Neural progenitor cell (in vitro differentiated cells): ENCODE measurements at regions not wholly inside any gene's neighbourhood (a gene's known extent, or its start where the extent isn't known, plus 50 kb on each side); places are given as distances from the start of the nearest gene placed in this dataset.
"Not testable (repeated sequence)": the region's sequence is repeated elsewhere in the genome, so short reads cannot be mapped to it uniquely, and the experiment has no call there.

Experiments used
- DNase-seq: peaks from one replicate; pipeline ENCODE4 v3.0.0-alpha.2; 2016; ENCODE audit warnings: low spot score
- H2AFZ ChIP-seq: fragments of 200-600 bp; sonication (generic); replicated peaks from 2 replicates; pipeline ENCODE4 v1.6.1; 2016; ENCODE audit warnings: antibody characterized with exemption
- H3F3A ChIP-seq: fragments of 200-600 bp; sonication (generic); 2 replicates; pipeline ENCODE4 v1.6.1; 2016; ENCODE audit warnings: antibody characterized with exemption, low read depth
- H3K27ac ChIP-seq: fragments of 200-600 bp; sonication (generic); 2 replicates; pipeline ENCODE4 v1.5.1; 2016; ENCODE audit warnings: mild to moderate bottlenecking
- H3K27me3 ChIP-seq: fragments of 200-600 bp; sonication (generic); 2 replicates; pipeline ENCODE4 v1.6.1; 2016; ENCODE audit warnings: mild to moderate bottlenecking, moderate library complexity
- H3K36me3 ChIP-seq: fragments of 200-600 bp; sonication (generic); 2 replicates; pipeline ENCODE4 v1.5.1; 2016
- H3K4me1 ChIP-seq: fragments of 200-600 bp; sonication (generic); 2 replicates; pipeline ENCODE4 v1.6.1; 2016; ENCODE audit warnings: mixed run types
- H3K4me2 ChIP-seq: fragments of 200-600 bp; sonication (generic); 2 replicates; pipeline ENCODE4 v1.6.1; 2016
- H3K4me3 ChIP-seq: fragments of 200-600 bp; sonication (generic); 2 replicates; pipeline ENCODE4 v1.5.1; 2016
- H3K79me2 ChIP-seq: fragments of 200-600 bp; sonication (generic); 2 replicates; pipeline ENCODE4 v1.6.1; 2016; ENCODE audit warnings: low read depth
- H3K9ac ChIP-seq: fragments of 200-600 bp; sonication (generic); 2 replicates; pipeline ENCODE4 v1.6.1; 2016
- H3K9me3 ChIP-seq: fragments of 200-600 bp; sonication (generic); 2 replicates; pipeline ENCODE4 v1.5.1; 2016; ENCODE audit warnings: low read depth
- H4K20me1 ChIP-seq: fragments of 200-600 bp; sonication (generic); 2 replicates; pipeline ENCODE4 v1.6.1; 2016; ENCODE audit warnings: low read depth
- H3K27ac Mint-ChIP-seq: 3 replicates; pipeline ENCODE4 v1.8.0; 2021; ENCODE audit warnings: mixed read lengths
- H3K27me3 Mint-ChIP-seq: 2 replicates; pipeline ENCODE4 v1.8.0; 2022; ENCODE audit warnings: low read depth, mild to moderate bottlenecking, inconsistent platforms, moderate library complexity, mixed read lengths; ENCODE audit not compliant: insufficient read depth
- H3K36me3 Mint-ChIP-seq: 3 replicates; pipeline ENCODE4 v1.8.0; 2021; ENCODE audit warnings: mixed read lengths
- H3K4me1 Mint-ChIP-seq: 3 replicates; pipeline ENCODE4 v1.8.0; 2021; ENCODE audit warnings: mixed read lengths
- H3K4me3 Mint-ChIP-seq: 3 replicates; pipeline ENCODE4 v1.8.0; 2021; ENCODE audit warnings: mild to moderate bottlenecking, moderate library complexity, mixed read lengths
- H3K9me3 Mint-ChIP-seq: 3 replicates; pipeline ENCODE4 v1.8.0; 2020; ENCODE audit warnings: mixed read lengths
- EZH2 ChIP-seq: fragments of 200-600 bp; sonication (generic); IDR thresholded peaks from 2 replicates; pipeline ENCODE4 v1.6.1; 2017; ENCODE audit warnings: antibody characterized with exemption, mild to moderate bottlenecking, moderate library complexity
- EZH2phosphoT487 ChIP-seq: fragments of 200-600 bp; sonication (generic); IDR thresholded peaks from 2 replicates; pipeline ENCODE4 v1.6.1; 2017; ENCODE audit warnings: antibody characterized with exemption
- TF ChIP-seq, protein P1 (sequence below): fragments of 200-600 bp; sonication (generic); IDR thresholded peaks from 2 replicates; pipeline ENCODE4 v1.5.1; 2017; ENCODE audit warnings: antibody characterized with exemption, mild to moderate bottlenecking

DNA sequence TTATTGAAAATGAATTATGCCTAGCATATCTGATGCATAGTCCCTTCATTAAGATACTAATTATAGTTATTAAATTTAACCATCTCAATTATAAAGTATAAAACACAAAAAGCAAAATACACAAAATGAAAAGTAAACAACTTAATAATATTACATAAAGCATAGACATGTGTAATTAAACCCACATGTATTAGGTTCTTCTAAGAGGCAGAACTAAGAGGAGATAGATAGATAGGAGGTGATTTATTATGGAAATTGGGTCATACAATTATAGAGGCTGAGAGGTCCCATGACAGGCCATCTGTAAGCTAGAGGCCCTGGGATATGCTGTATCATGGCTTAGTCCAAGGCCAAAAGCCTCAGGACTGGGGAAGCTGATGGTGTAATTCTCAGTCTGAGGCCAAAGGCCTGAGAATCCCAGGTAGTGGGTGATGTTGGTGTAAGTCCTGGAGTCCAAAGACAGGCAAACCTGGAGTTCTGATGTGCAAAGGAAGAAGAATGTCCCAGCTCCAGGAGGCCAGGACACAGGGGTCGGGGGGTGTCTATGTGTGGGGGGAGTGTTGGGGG lies 953.3 kb downstream of the TRHDE start:
- no peaks in the 10 kb centered on the region for H3K4me1 ChIP-seq
- Mint-ChIP-seq H3K4me3 (no peak overlapping the region), H3K9me3 (no peaks in the 10 kb centered on the region), H3K27ac (no peak overlapping the region), H3K4me1 (no peaks in the 10 kb centered on the region), H3K36me3 (no peaks in the 10 kb centered on the region), H3K27me3 (peaks cover 2% of the 10 kb centered on the region)
- H3K27me3 ChIP-seq: no peaks in the 10 kb centered on the region
- no peak overlapping the region for H3K9ac ChIP-seq
- no peak overlapping the region for H3K4me2 ChIP-seq
- DNase-seq: no peak
- H3K79me2 ChIP-seq: no peaks in the 10 kb centered on the region
- H3K9me3 ChIP-seq: no peaks in the 10 kb centered on the region
- H3K27ac ChIP-seq: no peak overlapping the region
- TF ChIP-seq EZH2 (no peak), EZH2phosphoT487 (no peak)
- TF ChIP-seq, protein P1, sequence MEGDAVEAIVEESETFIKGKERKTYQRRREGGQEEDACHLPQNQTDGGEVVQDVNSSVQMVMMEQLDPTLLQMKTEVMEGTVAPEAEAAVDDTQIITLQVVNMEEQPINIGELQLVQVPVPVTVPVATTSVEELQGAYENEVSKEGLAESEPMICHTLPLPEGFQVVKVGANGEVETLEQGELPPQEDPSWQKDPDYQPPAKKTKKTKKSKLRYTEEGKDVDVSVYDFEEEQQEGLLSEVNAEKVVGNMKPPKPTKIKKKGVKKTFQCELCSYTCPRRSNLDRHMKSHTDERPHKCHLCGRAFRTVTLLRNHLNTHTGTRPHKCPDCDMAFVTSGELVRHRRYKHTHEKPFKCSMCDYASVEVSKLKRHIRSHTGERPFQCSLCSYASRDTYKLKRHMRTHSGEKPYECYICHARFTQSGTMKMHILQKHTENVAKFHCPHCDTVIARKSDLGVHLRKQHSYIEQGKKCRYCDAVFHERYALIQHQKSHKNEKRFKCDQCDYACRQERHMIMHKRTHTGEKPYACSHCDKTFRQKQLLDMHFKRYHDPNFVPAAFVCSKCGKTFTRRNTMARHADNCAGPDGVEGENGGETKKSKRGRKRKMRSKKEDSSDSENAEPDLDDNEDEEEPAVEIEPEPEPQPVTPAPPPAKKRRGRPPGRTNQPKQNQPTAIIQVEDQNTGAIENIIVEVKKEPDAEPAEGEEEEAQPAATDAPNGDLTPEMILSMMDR: no peak
- no peaks in the 10 kb centered on the region for H3F3A ChIP-seq
- no peaks in the 10 kb centered on the region for H3K36me3 ChIP-seq
- H3K4me3 ChIP-seq: no peak overlapping the region
- no peak overlapping the region for H2AFZ ChIP-seq
- no peaks in the 10 kb centered on the region for H4K20me1 ChIP-seq

GRCh38 chr12:73225941-73226340 lies 953.8 kb downstream of the TRHDE start:
- Histone ChIP-seq H3K27ac (no peak overlapping the region), H3K27me3 (no peaks in the 10 kb centered on the region), H3K4me3 (no peak overlapping the region), H3K4me2 (no peak overlapping the region), H3K9me3 (no peaks in the 10 kb centered on the region), H4K20me1 (no peaks in the 10 kb centered on the region), H3F3A (no peaks in the 10 kb centered on the region), H3K4me1 (no peaks in the 10 kb centered on the region), H2AFZ (no peak overlapping the region), H3K36me3 (no peaks in the 10 kb centered on the region), H3K9ac (no peak overlapping the region), H3K79me2 (no peaks in the 10 kb centered on the region)
- Mint-ChIP-seq H3K27ac (no peak overlapping the region), H3K4me1 (no peaks in the 10 kb centered on the region), H3K27me3 (peaks cover 2% of the 10 kb centered on the region), H3K36me3 (no peaks in the 10 kb centered on the region), H3K4me3 (no peak overlapping the region), H3K9me3 (no peaks in the 10 kb centered on the region)
- DNase-seq: no peak
- TF ChIP-seq EZH2 (no peak), EZH2phosphoT487 (no peak)
- TF ChIP-seq, protein P1: no peak

- Mint-ChIP-seq H3K9me3 (no peaks in the 10 kb centered on the region), H3K4me1 (no peaks in the 10 kb centered on the region), H3K27ac (no peak overlapping the region), H3K4me3 (no peak overlapping the region), H3K36me3 (no peaks in the 10 kb centered on the region), H3K27me3 (peaks cover 2% of the 10 kb centered on the region)
- H2AFZ ChIP-seq: no peak overlapping the region
- TF ChIP-seq EZH2phosphoT487 (no peak), EZH2 (no peak)
- TF ChIP-seq, protein P1: no peak
- H4K20me1 ChIP-seq: no peaks in the 10 kb centered on the region
- H3K36me3 ChIP-seq: no peaks in the 10 kb centered on the region
- H3K9ac ChIP-seq: no peak overlapping the region
- H3F3A ChIP-seq: no peaks in the 10 kb centered on the region
- H3K4me2 ChIP-seq: no peak overlapping the region
- no peak overlapping the region for H3K4me3 ChIP-seq
- no peaks in the 10 kb centered on the region for H3K4me1 ChIP-seq
- H3K79me2 ChIP-seq: no peaks in the 10 kb centered on the region
- no peak for DNase-seq
- no peaks in the 10 kb centered on the region for H3K27me3 ChIP-seq
- H3K27ac ChIP-seq: no peak overlapping the region
- no peaks in the 10 kb centered on the region for H3K9me3 ChIP-seq
These were observed 954.4 kb downstream of the TRHDE start for GRCh38 chr12:73226593-73226992.

DNA sequence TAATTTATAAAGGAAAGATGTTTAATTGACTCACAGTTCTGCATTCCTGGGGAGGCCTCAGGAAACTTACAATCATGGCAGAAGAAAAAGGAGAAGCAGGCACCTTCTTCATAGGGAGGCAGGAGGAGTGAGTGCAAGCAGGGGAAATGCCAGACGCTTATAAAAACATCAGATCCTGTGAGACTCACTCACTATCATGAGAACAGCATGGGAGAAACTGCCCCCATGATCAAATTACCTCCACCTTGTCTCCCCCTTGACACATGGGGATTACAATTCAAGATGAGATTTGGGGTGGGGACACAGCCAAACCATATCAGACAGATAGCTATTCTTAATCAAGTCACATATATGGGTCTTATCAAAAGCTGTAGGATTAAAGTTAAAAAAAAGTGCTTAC lies 956.7 kb downstream of the TRHDE start:
- not testable (repeated sequence) for DNase-seq, H3K36me3 ChIP-seq, H3K4me3 Mint-ChIP-seq, H3K4me2 ChIP-seq, H4K20me1 ChIP-seq, H3K9me3 Mint-ChIP-seq, H3K36me3 Mint-ChIP-seq, H3K4me1 Mint-ChIP-seq, H3K27ac ChIP-seq, H3K27ac Mint-ChIP-seq, H3K27me3 ChIP-seq, H3K79me2 ChIP-seq, H3K27me3 Mint-ChIP-seq, H3K9ac ChIP-seq, H3F3A ChIP-seq, H3K4me1 ChIP-seq, H3K9me3 ChIP-seq, H2AFZ ChIP-seq, H3K4me3 ChIP-seq
